HFF-Myc (cell line): ENCODE measurements at regions not wholly inside any gene's neighbourhood (a gene's known extent, or its start where the extent isn't known, plus 50 kb on each side); places are given as distances from the start of the nearest gene placed in this dataset.

Experiments
- DNase-seq: peaks from one replicate; pipeline ENCODE4 v3.0.0-alpha.2; 2011; ENCODE audit warnings: low read depth; ENCODE audit errors: extremely low read depth
- H3K4me3 ChIP-seq: replicated peaks from 2 replicates; pipeline ENCODE4 v1.5.1; 2011; ENCODE audit warnings: low read depth, mild to moderate bottlenecking, control low read depth, low read length
- CTCF ChIP-seq: IDR thresholded peaks from 2 replicates; pipeline ENCODE4 v1.5.1; 2012; ENCODE audit warnings: mild to moderate bottlenecking, low read depth, low read length, control low read depth; ENCODE audit errors: missing control alignments

DNA sequence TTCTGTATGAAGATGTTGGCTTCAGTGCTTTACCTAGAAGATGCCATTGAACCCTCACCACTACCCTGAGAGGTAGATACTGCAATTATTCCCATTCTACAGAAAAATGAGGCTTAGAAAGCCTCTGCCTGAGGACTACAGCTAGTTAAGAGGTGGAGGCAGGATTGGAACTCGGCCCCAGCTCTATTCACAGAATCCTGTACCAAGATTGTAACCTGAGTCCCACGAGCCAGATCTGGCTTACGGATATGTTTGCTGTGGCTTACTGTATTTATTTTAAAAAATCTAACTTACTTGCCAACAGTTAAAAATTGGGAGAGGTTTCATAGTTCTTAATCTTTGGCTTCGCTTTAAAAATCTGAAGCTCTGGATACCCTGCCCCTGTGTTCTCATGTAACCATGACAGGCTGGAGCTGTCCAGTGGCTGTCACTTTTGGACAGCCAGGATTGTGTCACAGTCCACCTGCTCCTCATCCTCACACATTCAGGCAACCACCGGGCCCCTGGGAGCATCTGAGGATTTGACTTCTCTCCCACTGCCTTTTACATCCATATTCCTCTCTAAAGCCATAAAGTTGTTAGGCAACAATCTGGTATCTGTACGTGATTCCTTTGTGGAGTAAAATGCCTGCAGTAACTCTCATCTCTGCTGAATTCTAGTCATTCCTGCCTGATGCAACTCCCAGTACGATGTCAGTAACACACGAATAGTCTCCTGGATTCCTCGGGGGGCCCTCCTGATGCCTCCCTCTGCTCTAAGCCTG, 160.8 kb upstream of the SERP2 start:
- DNase-seq, result no peak
- H3K4me3 ChIP-seq, result no peak overlapping the region
- TF ChIP-seq CTCF, result no peak

GRCh38 chr13:44218501-44219240, 155.0 kb upstream of the SERP2 start:
- no peak for TF ChIP-seq CTCF
- DNase-seq, result no peak
- no peak overlapping the region for H3K4me3 ChIP-seq

- H3K4me3 ChIP-seq, result no peak overlapping the region
- no peak for DNase-seq
- TF ChIP-seq CTCF, result no peak
Observed at GRCh38 chr13:44219577-44220548, 153.8 kb upstream of the SERP2 start.

GRCh38 chr13:44220948-44221347, 152.7 kb upstream of the SERP2 start:
- no peak for TF ChIP-seq CTCF
- no peak for DNase-seq
- H3K4me3 ChIP-seq, result no peak overlapping the region

DNA sequence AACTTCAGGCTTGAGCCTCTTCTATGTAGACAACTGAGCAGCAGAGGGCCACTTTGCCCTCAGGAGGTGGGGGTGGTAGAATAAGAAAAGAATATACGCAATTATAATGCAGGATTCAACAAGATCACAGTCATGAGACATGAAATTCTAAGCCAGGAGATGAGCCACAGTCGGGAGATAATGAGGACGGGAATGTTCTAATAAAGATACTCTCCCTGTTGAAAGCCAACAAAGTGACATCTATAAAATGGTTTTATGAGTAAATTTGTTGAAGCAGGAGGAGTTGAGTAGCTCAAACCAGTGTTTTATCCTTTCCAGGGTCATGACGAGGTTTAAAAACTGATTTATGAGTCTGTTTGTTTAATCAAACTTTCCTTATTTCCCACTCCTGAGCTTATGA, 152.0 kb upstream of the SERP2 start:
- H3K4me3 ChIP-seq, result no peak overlapping the region
- DNase-seq, result no peak

More for the DNA sequence above, 152.0 kb upstream of the SERP2 start:
- TF ChIP-seq CTCF, result no peak
